ENCODE measurements at regions not wholly inside any gene's neighbourhood (a gene's known extent, or its start where the extent isn't known, plus 50 kb on each side); places are given as distances from the start of the nearest gene placed in this dataset.

GRCh38 chr3:84634668-84635067, 324.1 kb upstream of the CADM2 start:
- Histone ChIP-seq H3K9ac (ENCODE audit: low read length) (no peak overlapping the region), H3K4me1 (ENCODE audit: low read length) (no peaks in the 10 kb centered on the region), H2AFZ (ENCODE audit: low read depth, low read length) (no peak overlapping the region), H3K9me3 (ENCODE audit: insufficient read depth, low read length) (no peaks in the 10 kb centered on the region), H3K4me3 (ENCODE audit: low read length) (no peak overlapping the region), H3K79me2 (ENCODE audit: low read length) (no peaks in the 10 kb centered on the region), H4K20me1 (ENCODE audit: insufficient read depth, low read length) (no peaks in the 10 kb centered on the region), H3K4me2 (ENCODE audit: low read length) (no peak overlapping the region), H3K36me3 (replicated peaks; ENCODE audit: low read depth, low read length) (no peaks in the 10 kb centered on the region), H3K27me3 (ENCODE audit: low read depth, low read length) (no peaks in the 10 kb centered on the region), H3K27ac (ENCODE audit: low read length) (no peak overlapping the region)
- TF ChIP-seq EZH2phosphoT487 (IDR thresholded peaks at IDR 0.05; ENCODE audit: low read depth) (no peak), CTCF (IDR thresholded peaks at IDR 0.05; ENCODE audit: low read depth, low read length) (no peak)

DNA sequence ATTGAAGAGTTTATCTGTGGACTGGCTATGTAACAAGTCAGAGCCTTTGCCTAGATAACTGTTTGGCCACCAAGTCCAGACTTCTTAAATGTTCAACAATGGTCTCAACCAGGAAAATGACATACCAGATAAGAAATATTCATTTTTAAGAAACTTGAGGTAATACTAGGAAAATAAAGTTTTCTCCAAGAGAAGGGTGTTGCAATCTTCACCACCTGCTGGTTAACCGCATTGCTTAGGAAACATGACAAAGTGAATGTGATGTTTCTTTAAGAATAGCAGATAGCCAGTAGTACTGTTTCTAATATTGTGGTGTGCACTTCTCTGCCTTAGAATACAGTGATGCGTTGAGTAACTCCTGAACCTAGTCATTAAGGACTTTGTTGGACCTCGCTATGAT, 321.5 kb upstream of the CADM2 start:
- no peaks in the 10 kb centered on the region for H4K20me1 ChIP-seq (ENCODE audit: insufficient read depth, low read length)
- no peaks in the 10 kb centered on the region for H3K36me3 ChIP-seq (replicated peaks; ENCODE audit: low read depth, low read length)
- H3K9me3 ChIP-seq (ENCODE audit: insufficient read depth, low read length) = no peaks in the 10 kb centered on the region
- H3K4me1 ChIP-seq (ENCODE audit: low read length) = no peaks in the 10 kb centered on the region
- no peaks in the 10 kb centered on the region for H3K27me3 ChIP-seq (ENCODE audit: low read depth, low read length)
- H3K4me2 ChIP-seq (ENCODE audit: low read length) = no peak overlapping the region
- no peak overlapping the region for H2AFZ ChIP-seq (ENCODE audit: low read depth, low read length)
- H3K9ac ChIP-seq (ENCODE audit: low read length) = no peak overlapping the region
- H3K4me3 ChIP-seq (ENCODE audit: low read length) = no peak overlapping the region
- no peak overlapping the region for H3K27ac ChIP-seq (ENCODE audit: low read length)
- TF ChIP-seq EZH2phosphoT487 (IDR thresholded peaks at IDR 0.05; ENCODE audit: low read depth) = no peak
- TF ChIP-seq CTCF (IDR thresholded peaks at IDR 0.05; ENCODE audit: low read depth, low read length) = no peak
- H3K79me2 ChIP-seq (ENCODE audit: low read length) = no peaks in the 10 kb centered on the region

DNA sequence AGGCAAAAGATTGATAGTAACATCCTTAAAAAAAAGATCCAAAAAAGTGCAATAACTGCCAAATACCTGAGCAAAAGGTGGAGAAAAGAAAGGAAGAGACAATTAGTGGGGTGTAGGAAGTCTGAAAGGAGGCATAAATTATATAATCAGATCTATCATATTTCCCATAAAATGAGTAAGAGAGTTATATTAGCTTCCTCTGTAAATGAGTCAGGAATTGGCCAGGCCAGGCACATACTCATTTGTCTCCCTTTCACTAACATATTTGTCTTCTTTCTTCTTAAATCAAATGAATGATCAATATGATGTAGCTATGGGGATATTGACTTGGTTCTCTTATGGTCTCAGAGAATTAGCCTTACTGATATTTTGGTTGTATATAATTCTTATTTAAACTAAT, 292.3 kb upstream of the CADM2 start:
- Histone ChIP-seq H4K20me1 (ENCODE audit: insufficient read depth, low read length) (no peaks in the 10 kb centered on the region), H3K4me2 (ENCODE audit: low read length) (no peak overlapping the region), H3K27me3 (ENCODE audit: low read depth, low read length) (no peaks in the 10 kb centered on the region), H3K4me1 (ENCODE audit: low read length) (no peaks in the 10 kb centered on the region), H3K79me2 (ENCODE audit: low read length) (no peaks in the 10 kb centered on the region), H3K4me3 (ENCODE audit: low read length) (no peak overlapping the region), H2AFZ (ENCODE audit: low read depth, low read length) (no peak overlapping the region), H3K9me3 (ENCODE audit: insufficient read depth, low read length) (no peaks in the 10 kb centered on the region), H3K9ac (ENCODE audit: low read length) (no peak overlapping the region), H3K36me3 (replicated peaks; ENCODE audit: low read depth, low read length) (no peaks in the 10 kb centered on the region), H3K27ac (ENCODE audit: low read length) (no peak overlapping the region)
- TF ChIP-seq EZH2phosphoT487 (IDR thresholded peaks at IDR 0.05; ENCODE audit: low read depth) (no peak), CTCF (IDR thresholded peaks at IDR 0.05; ENCODE audit: low read depth, low read length) (no peak)

- Histone ChIP-seq H3K4me3 (ENCODE audit: low read length) (no peak overlapping the region), H3K9ac (ENCODE audit: low read length) (no peak overlapping the region), H2AFZ (ENCODE audit: low read depth, low read length) (no peak overlapping the region), H3K27ac (ENCODE audit: low read length) (no peak overlapping the region), H3K36me3 (replicated peaks; ENCODE audit: low read depth, low read length) (no peaks in the 10 kb centered on the region), H4K20me1 (ENCODE audit: insufficient read depth, low read length) (no peaks in the 10 kb centered on the region), H3K27me3 (ENCODE audit: low read depth, low read length) (no peaks in the 10 kb centered on the region), H3K9me3 (ENCODE audit: insufficient read depth, low read length) (no peaks in the 10 kb centered on the region), H3K4me2 (ENCODE audit: low read length) (no peak overlapping the region), H3K4me1 (ENCODE audit: low read length) (no peaks in the 10 kb centered on the region), H3K79me2 (ENCODE audit: low read length) (no peaks in the 10 kb centered on the region)
- TF ChIP-seq CTCF (IDR thresholded peaks at IDR 0.05; ENCODE audit: low read depth, low read length) = no peak
- no peak for TF ChIP-seq EZH2phosphoT487 (IDR thresholded peaks at IDR 0.05; ENCODE audit: low read depth)
Observed at GRCh38 chr3:84679211-84679610, 279.6 kb upstream of the CADM2 start.
